ENCODE measurements at regions not wholly inside any gene's neighbourhood (a gene's known extent, or its start where the extent isn't known, plus 50 kb on each side); places are given as distances from the start of the nearest gene placed in this dataset.

DNA sequence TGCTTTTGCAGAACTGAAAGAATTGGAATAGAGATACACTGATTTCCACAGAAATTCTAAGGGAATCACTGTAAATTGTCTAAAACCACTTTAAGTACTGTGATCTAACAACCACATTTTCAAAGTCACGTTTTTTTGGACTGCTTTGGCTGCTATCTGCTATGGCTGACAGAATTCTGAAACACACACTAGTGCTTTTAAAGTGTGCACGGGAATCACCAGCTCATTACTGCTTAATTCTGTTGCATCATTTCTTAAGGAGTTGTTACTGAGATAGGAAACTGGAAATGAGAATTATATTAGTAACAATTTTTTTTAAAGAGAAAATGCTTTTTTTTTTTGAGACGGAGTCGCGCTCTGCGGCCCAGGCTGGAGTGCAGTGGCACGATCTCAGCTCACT, 716.5 kb upstream of the NRSN1 start (continued):
- no peak for TF ChIP-seq STAT6 (CRISPR knock-in tag; conservative IDR thresholded peaks at IDR 0.05; ENCODE audit: low read depth)
- TF ChIP-seq NFATC4 (CRISPR knock-in tag; IDR thresholded peaks at IDR 0.05): no peak
- no peak for TF ChIP-seq ERG (CRISPR knock-in tag; IDR thresholded peaks at IDR 0.05)
- TF ChIP-seq ZNF121 (CRISPR knock-in tag; IDR thresholded peaks at IDR 0.05): no peak

DNA sequence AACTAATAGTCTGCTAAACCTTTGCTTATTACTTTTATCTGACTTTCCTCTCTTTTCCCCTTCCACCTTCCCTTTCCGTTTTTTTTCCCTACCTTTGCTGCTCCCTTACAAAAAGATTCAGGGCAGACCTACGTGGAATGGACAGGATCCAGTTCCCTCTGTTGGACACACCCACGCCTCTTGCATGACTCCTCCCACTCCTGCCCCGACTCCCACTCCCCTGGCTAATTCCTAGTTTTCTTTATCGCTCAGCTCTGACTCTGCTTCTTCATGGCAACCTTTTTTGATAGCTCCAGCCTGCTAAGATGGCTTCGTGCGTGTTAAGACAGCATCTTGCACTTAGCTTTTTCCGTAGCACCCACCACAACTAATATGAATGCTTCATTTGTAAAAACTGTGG, 715.6 kb upstream of the NRSN1 start:
- peaks cover 4% of the 10 kb centered on the region; the same call in 1 of the 2 replicates for H3K36me3 Mint-ChIP-seq
- peaks cover 12% of the 10 kb centered on the region for H3K4me1 Mint-ChIP-seq
- no peak for DNase-seq (ENCODE audit: low spot score)
- ChIA-PET CTCF (no interaction called here), POLR2A (no interaction called here)
- H3K9me3 Mint-ChIP-seq: peaks cover 7% of the 10 kb centered on the region
- ATAC-seq: 0 out of 2 replicates have a peak, but pooled peaks have one; percentile 50
- no peak overlapping the region; the same call in 1 of the 2 replicates for H3K27ac Mint-ChIP-seq
- no peaks in the 10 kb centered on the region for H3K27me3 Mint-ChIP-seq (ENCODE audit: low read depth)
- H3K4me3 Mint-ChIP-seq: no peak overlapping the region
- no peak for TF ChIP-seq ZNF425 (CRISPR knock-in tag; conservative IDR thresholded peaks at IDR 0.05)
- TF ChIP-seq E2F1 (CRISPR knock-in tag; IDR thresholded peaks at IDR 0.05): no peak
- no peak for TF ChIP-seq ETV6 (CRISPR knock-in tag; IDR thresholded peaks at IDR 0.05)
- TF ChIP-seq, protein P1, sequence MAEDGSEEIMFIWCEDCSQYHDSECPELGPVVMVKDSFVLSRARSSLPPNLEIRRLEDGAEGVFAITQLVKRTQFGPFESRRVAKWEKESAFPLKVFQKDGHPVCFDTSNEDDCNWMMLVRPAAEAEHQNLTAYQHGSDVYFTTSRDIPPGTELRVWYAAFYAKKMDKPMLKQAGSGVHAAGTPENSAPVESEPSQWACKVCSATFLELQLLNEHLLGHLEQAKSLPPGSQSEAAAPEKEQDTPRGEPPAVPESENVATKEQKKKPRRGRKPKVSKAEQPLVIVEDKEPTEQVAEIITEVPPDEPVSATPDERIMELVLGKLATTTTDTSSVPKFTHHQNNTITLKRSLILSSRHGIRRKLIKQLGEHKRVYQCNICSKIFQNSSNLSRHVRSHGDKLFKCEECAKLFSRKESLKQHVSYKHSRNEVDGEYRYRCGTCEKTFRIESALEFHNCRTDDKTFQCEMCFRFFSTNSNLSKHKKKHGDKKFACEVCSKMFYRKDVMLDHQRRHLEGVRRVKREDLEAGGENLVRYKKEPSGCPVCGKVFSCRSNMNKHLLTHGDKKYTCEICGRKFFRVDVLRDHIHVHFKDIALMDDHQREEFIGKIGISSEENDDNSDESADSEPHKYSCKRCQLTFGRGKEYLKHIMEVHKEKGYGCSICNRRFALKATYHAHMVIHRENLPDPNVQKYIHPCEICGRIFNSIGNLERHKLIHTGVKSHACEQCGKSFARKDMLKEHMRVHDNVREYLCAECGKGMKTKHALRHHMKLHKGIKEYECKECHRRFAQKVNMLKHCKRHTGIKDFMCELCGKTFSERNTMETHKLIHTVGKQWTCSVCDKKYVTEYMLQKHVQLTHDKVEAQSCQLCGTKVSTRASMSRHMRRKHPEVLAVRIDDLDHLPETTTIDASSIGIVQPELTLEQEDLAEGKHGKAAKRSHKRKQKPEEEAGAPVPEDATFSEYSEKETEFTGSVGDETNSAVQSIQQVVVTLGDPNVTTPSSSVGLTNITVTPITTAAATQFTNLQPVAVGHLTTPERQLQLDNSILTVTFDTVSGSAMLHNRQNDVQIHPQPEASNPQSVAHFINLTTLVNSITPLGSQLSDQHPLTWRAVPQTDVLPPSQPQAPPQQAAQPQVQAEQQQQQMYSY (CRISPR knock-in tag; IDR thresholded peaks at IDR 0.05): peak; percentile 92

DNA sequence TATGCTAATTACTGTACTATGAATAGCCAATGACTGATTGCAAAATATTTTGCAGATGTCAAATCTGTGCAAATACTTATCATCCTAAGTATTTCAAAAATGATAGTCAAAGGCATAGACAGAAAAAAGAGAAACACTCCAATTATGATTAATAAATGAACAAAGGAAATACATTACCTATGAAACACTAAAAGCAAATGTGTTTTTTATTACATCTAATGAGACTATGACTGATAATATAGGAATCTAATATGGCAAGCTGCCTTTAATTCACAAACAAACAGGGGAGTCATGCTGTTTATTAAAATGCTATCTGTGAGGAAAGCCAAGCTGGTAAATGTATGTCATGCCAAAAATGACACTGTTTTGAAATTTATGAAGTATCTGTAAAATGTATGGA, 713.2 kb upstream of the NRSN1 start:
- TF ChIP-seq ATF6 (CRISPR knock-in tag; IDR thresholded peaks at IDR 0.05): no peak
- TF ChIP-seq TEAD4 (CRISPR knock-in tag; IDR thresholded peaks at IDR 0.05): no peak
- TF ChIP-seq ESRRA (CRISPR knock-in tag; IDR thresholded peaks at IDR 0.05; ENCODE audit: borderline replicate concordance): no peak
- TF ChIP-seq TP53 (CRISPR knock-in tag; IDR thresholded peaks at IDR 0.05): no peak
- no peak for TF ChIP-seq EMX1 (CRISPR knock-in tag; IDR thresholded peaks at IDR 0.05)
- TF ChIP-seq ZNF263 (CRISPR knock-in tag; IDR thresholded peaks at IDR 0.05; ENCODE audit: low read depth): no peak
- ATAC-seq (no peak), DNase-seq (ENCODE audit: low spot score) (no peak)
- Mint-ChIP-seq H3K9me3 (peaks cover 7% of the 10 kb centered on the region), H3K36me3 (peaks cover 4% of the 10 kb centered on the region; the same call in 1 of the 2 replicates), H3K27ac (no peak overlapping the region), H3K4me3 (no peak overlapping the region), H3K27me3 (ENCODE audit: low read depth) (no peaks in the 10 kb centered on the region), H3K4me1 (peaks cover 12% of the 10 kb centered on the region)
- POLR2A ChIA-PET: no interaction called here
- CTCF ChIA-PET: no interaction called here
